ENCODE measurements at regions not wholly inside any gene's neighbourhood (a gene's known extent, or its start where the extent isn't known, plus 50 kb on each side); places are given as distances from the start of the nearest gene placed in this dataset.

DNA sequence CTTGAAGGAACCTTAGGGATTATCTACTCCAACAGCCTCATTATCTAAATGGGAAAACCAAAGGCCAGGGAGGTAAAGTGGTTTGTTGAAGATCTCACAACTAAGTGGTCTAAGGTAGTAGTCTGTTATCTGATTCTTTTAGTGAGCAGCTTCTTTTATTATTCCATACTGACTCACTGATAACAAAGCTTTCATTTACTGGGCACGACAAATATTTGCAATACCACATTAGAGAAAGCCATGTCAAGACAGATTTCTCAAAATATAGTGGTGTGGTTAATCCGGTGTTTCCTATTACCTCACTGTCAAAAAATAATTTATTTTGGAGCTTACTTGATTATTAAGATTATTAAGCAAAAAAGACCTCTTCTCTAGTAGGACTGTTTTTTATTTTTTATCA lies 369.1 kb downstream of the S1PR1 start:
- TF ChIP-seq CTCF (conservative IDR thresholded peaks at IDR 0.05; ENCODE audit: low read depth, low read length) (no peak), EZH2 (IDR thresholded peaks at IDR 0.05; ENCODE audit: borderline replicate concordance, low read depth, low read length, poor library complexity, severe bottlenecking) (no peak)
